IMR-90 (cell line): ENCODE measurements at regions not wholly inside any gene's neighbourhood (a gene's known extent, or its start where the extent isn't known, plus 50 kb on each side); places are given as distances from the start of the nearest gene placed in this dataset.

ENCODE experiments used
- ATAC-seq: fragments of 200-7000 bp; cut with Tn5 transposase; 2 replicates; pipeline ENCODE4 v1.9.1; 2020; ENCODE audit warnings: low read depth, mild to moderate bottlenecking, moderate library complexity
- BruUV-seq: library from RNA; stranded (reverse); fragments of 400-500 nt; replicated peaks from 2 replicates; lab custom pipeline; 2021; lab: Mats Ljungman, UMichigan
- CTCF ChIA-PET: fragments of 300-600 bp; formaldehyde crosslinking; extraction: SDS; loops from one replicate; lab custom pipeline; 2021; ENCODE audit warnings: antibody characterized with exemption; lab: Yijun Ruan, JAX
- POLR2A ChIA-PET: fragments of 300-600 bp; sonication (Branson Sonifier 250); formaldehyde crosslinking; loops from one replicate; lab custom pipeline; 2022; ENCODE audit warnings: antibody characterized with exemption; ENCODE audit not compliant: unreplicated experiment; lab: Charles Lee
- DNase-seq: peaks from one replicate; pipeline ENCODE4 v3.0.0; 2013
- H2AFZ ChIP-seq: replicated peaks from 2 replicates; pipeline ENCODE3; 2013; ENCODE audit warnings: low read length, mild to moderate bottlenecking; ENCODE audit not compliant: poor library complexity
- H2AK5ac ChIP-seq: 2 replicates; pipeline ENCODE4 v1.6.1; 2013; ENCODE audit warnings: low read depth, low read length, inconsistent platforms
- H2AK9ac ChIP-seq: replicated peaks from 2 replicates; pipeline ENCODE3; 2013; ENCODE audit warnings: mild to moderate bottlenecking, low read depth, low read length, moderate library complexity; ENCODE audit not compliant: poor library complexity
- H2BK120ac ChIP-seq: 2 replicates; pipeline ENCODE4 v1.6.1; 2013; ENCODE audit warnings: low read depth, low read length, inconsistent platforms
- H2BK15ac ChIP-seq: 3 replicates; pipeline ENCODE4 v1.6.1; 2013; ENCODE audit warnings: low read depth, low read length, inconsistent platforms
- H2BK20ac ChIP-seq: 2 replicates; pipeline ENCODE4 v1.6.1; 2013; ENCODE audit warnings: low read depth, mild to moderate bottlenecking, inconsistent platforms, low read length, moderate library complexity
- H2BK5ac ChIP-seq: 2 replicates; pipeline ENCODE4 v1.6.1; 2013; ENCODE audit warnings: mild to moderate bottlenecking, low read depth, low read length, inconsistent platforms; ENCODE audit not compliant: poor library complexity, severe bottlenecking
- H3K14ac ChIP-seq: replicated peaks from 2 replicates; pipeline ENCODE4 v1.6.1; 2013; ENCODE audit warnings: low read depth, low read length, inconsistent platforms
- H3K18ac ChIP-seq: 2 replicates; pipeline ENCODE4 v1.6.1; 2013; ENCODE audit warnings: low read depth, low read length, control low read depth
- H3K23ac ChIP-seq: 2 replicates; pipeline ENCODE4 v1.6.1; 2013; ENCODE audit warnings: low read depth, low read length, inconsistent platforms
- H3K27ac ChIP-seq: 2 replicates; pipeline ENCODE4 v1.5.1; 2013; ENCODE audit warnings: mild to moderate bottlenecking, control low read depth, low read length; ENCODE audit not compliant: insufficient read depth
- H3K27me3 ChIP-seq: 2 replicates; pipeline ENCODE4 v1.6.1; 2013; ENCODE audit warnings: low read length; ENCODE audit not compliant: control insufficient read depth, insufficient read depth
- H3K36me3 ChIP-seq: 2 replicates; pipeline ENCODE4 v1.6.1; 2013; ENCODE audit warnings: low read length, mixed read lengths; ENCODE audit not compliant: control insufficient read depth, insufficient read depth
- H3K4ac ChIP-seq: 2 replicates; pipeline ENCODE4 v1.6.1; 2013; ENCODE audit warnings: low read depth, low read length, inconsistent platforms
- H3K4me1 ChIP-seq: 2 replicates; pipeline ENCODE4 v1.6.1; 2013; ENCODE audit warnings: low read length, mixed read lengths; ENCODE audit not compliant: control insufficient read depth, insufficient read depth
- H3K4me2 ChIP-seq: 2 replicates; pipeline ENCODE4 v1.6.1; 2013; ENCODE audit warnings: low read depth, mild to moderate bottlenecking, control low read depth, low read length, moderate library complexity
- H3K4me3 ChIP-seq: 2 replicates; pipeline ENCODE4 v1.5.1; 2013; ENCODE audit warnings: low read depth, mild to moderate bottlenecking, control low read depth, low read length, moderate library complexity; ENCODE audit not compliant: insufficient read depth
- H3K56ac ChIP-seq: 2 replicates; pipeline ENCODE4 v1.6.1; 2013; ENCODE audit warnings: low read length, inconsistent platforms; ENCODE audit not compliant: insufficient read depth; ENCODE audit errors: extremely low read depth
- H3K79me1 ChIP-seq, 2 experiments: 2 replicates each; pipeline ENCODE4 v1.6.1; 2013; ENCODE audit warnings: low read length in 2 of 2, inconsistent platforms in 1 of 2, low read depth in 1 of 2
- H3K9ac ChIP-seq: 2 replicates; pipeline ENCODE4 v1.6.1; 2013; ENCODE audit warnings: low read depth, low read length, control low read depth
- H3K9me1 ChIP-seq: 2 replicates; pipeline ENCODE4 v1.6.1; 2013; ENCODE audit warnings: low read length, inconsistent platforms; ENCODE audit not compliant: insufficient read depth
- H3K9me3 ChIP-seq: 2 replicates; pipeline ENCODE4 v1.6.1; 2013; ENCODE audit warnings: low read length; ENCODE audit not compliant: control insufficient read depth, insufficient read depth
- H4K20me1 ChIP-seq: 2 replicates; pipeline ENCODE4 v1.6.1; 2013; ENCODE audit warnings: low read length, inconsistent platforms; ENCODE audit not compliant: insufficient read depth
- H4K5ac ChIP-seq: 2 replicates; pipeline ENCODE4 v1.6.1; 2013; ENCODE audit warnings: mild to moderate bottlenecking, low read depth, low read length, control low read depth
- H4K8ac ChIP-seq, 2 experiments: 2 replicates each; pipeline ENCODE4 v1.6.1; 2013; ENCODE audit warnings: low read depth in 2 of 2, low read length in 2 of 2, control low read depth in 1 of 2, inconsistent platforms in 1 of 2
- H4K91ac ChIP-seq: 2 replicates; pipeline ENCODE4 v1.6.1; 2013; ENCODE audit warnings: low read depth, low read length, inconsistent platforms; ENCODE audit not compliant: insufficient read depth
- BHLHE40 ChIP-seq: fragments of 150-350 bp; IDR thresholded peaks from 2 replicates; pipeline ENCODE4 v1.6.1; 2016; ENCODE audit warnings: mild to moderate bottlenecking, low read depth, low read length
- CEBPB ChIP-seq: IDR thresholded peaks from 2 replicates; pipeline ENCODE4 v1.6.1; 2012; ENCODE audit warnings: low read depth, low read length, improper control_type of control experiment
- ELK1 ChIP-seq: fragments of 150-350 bp; IDR thresholded peaks from 2 replicates; pipeline ENCODE4 v1.6.1; 2016; ENCODE audit warnings: low read depth, mild to moderate bottlenecking, low read length, moderate library complexity, borderline replicate concordance
- MAZ ChIP-seq: IDR thresholded peaks from 2 replicates; pipeline ENCODE4 v1.6.1; 2012; ENCODE audit warnings: low read depth, mild to moderate bottlenecking, low read length, improper control_type of control experiment, moderate library complexity, borderline replicate concordance
- WGBS, 2 experiments: methylation state at CpG; one replicate each; pipeline versions ENCODE4 v1.1.5 to v1.1.7; 2013; ENCODE audit warnings: missing lambda C conversion rate in 2 of 2; ENCODE audit not compliant: insufficient read length in 1 of 2; ENCODE audit errors: extremely low coverage in 2 of 2; 5-methylcytosine and 5-hydroxymethylcytosine counted together
- dilution Hi-C: fragments of 300-500 bp; cut with HindIII; formaldehyde crosslinking; loops from one replicate; pipeline ENCODE4 v1.14.3; 2018; ENCODE audit warnings: low sequenced_read_pairs; ENCODE audit not compliant: unreplicated experiment
- in situ Hi-C: fragments of 300-500 bp; cut with MboI; formaldehyde crosslinking; loops from 3 replicates; pipeline ENCODE4 v1.14.3; 2019; ENCODE audit warnings: low sequenced_read_pairs, inconsistent platforms, mixed read lengths
- intact Hi-C: fragments of 100-400 bp; cut with micrococcal nuclease; formaldehyde crosslinking; loops from 2 replicates; pipeline ENCODE4 v1.10.0; 2022
- TF ChIP-seq, protein P1 (sequence below): fragments of 150-350 bp; IDR thresholded peaks from 2 replicates; pipeline ENCODE4 v1.6.1; 2017; ENCODE audit warnings: mild to moderate bottlenecking, antibody characterized with exemption, low read length, low read depth

- Histone ChIP-seq H3K56ac (no peak overlapping the region), H3K18ac (no peak overlapping the region), H3K4me2 (no peak overlapping the region), H3K4me3 (no peak overlapping the region), H3K9me3 (no peaks in the 10 kb centered on the region), H2BK5ac (no peak overlapping the region), H3K79me1 (no peaks in the 10 kb centered on the region), H2AK9ac (no peak overlapping the region), H3K9me1 (no peaks in the 10 kb centered on the region), H3K14ac (no peak overlapping the region), H2BK120ac (no peak overlapping the region), H3K4me1 (no peaks in the 10 kb centered on the region), H3K27ac (no peak overlapping the region), H2AFZ (no peak overlapping the region), H3K27me3 (no peaks in the 10 kb centered on the region), H4K20me1 (no peaks in the 10 kb centered on the region), H4K5ac (no peak overlapping the region), H3K23ac (no peak overlapping the region), H2BK15ac (no peak overlapping the region), H4K91ac (no peak overlapping the region), H3K4ac (no peak overlapping the region), H2BK20ac (no peak overlapping the region), H3K36me3 (no peaks in the 10 kb centered on the region), H3K9ac (no peak overlapping the region), H4K8ac (no peak overlapping the region), H2AK5ac (no peak overlapping the region)
- dilution Hi-C loops (no loop called here), in situ Hi-C loops (no loop called here), intact Hi-C loops (no loop called here)
- ChIA-PET CTCF (no interaction called here), POLR2A (no interaction called here)
- ATAC-seq (no peak), DNase-seq (no peak)
- no CpG with 5 or more reads among the region's 3 CpGs for WGBS, 2 experiments
- TF ChIP-seq MAZ (no peak), CEBPB (no peak), BHLHE40 (no peak), ELK1 (no peak)
- TF ChIP-seq, protein P1, sequence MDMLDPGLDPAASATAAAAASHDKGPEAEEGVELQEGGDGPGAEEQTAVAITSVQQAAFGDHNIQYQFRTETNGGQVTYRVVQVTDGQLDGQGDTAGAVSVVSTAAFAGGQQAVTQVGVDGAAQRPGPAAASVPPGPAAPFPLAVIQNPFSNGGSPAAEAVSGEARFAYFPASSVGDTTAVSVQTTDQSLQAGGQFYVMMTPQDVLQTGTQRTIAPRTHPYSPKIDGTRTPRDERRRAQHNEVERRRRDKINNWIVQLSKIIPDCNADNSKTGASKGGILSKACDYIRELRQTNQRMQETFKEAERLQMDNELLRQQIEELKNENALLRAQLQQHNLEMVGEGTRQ: no peak
- no TSS peak for BruUV-seq
Observed at GRCh38 chr13:78832461-78832860, 173.5 kb upstream of the OBI1 start.
